ENCODE measurements at regions not wholly inside any gene's neighbourhood (a gene's known extent, or its start where the extent isn't known, plus 50 kb on each side); places are given as distances from the start of the nearest gene placed in this dataset.

- ATAC-seq (ENCODE audit: low read depth) (no peak), DNase-seq (ENCODE audit: low spot score) (no peak)
- no peaks in the 10 kb centered on the region for H3K4me1 ChIP-seq (ENCODE audit: insufficient read depth, poor library complexity, severe bottlenecking)
- H3K9me3 ChIP-seq (ENCODE audit: severe bottlenecking), result no peaks in the 10 kb centered on the region
- no peaks in the 10 kb centered on the region for H3K27me3 ChIP-seq (ENCODE audit: insufficient read depth, poor library complexity, severe bottlenecking)
- no peaks in the 10 kb centered on the region for H3K36me3 ChIP-seq (ENCODE audit: low read depth)
- H3K27ac ChIP-seq (ENCODE audit: poor library complexity, severe bottlenecking), result no peak overlapping the region
- H3K4me3 ChIP-seq (ENCODE audit: severe bottlenecking), result no peak overlapping the region
- TF ChIP-seq, protein P1, sequence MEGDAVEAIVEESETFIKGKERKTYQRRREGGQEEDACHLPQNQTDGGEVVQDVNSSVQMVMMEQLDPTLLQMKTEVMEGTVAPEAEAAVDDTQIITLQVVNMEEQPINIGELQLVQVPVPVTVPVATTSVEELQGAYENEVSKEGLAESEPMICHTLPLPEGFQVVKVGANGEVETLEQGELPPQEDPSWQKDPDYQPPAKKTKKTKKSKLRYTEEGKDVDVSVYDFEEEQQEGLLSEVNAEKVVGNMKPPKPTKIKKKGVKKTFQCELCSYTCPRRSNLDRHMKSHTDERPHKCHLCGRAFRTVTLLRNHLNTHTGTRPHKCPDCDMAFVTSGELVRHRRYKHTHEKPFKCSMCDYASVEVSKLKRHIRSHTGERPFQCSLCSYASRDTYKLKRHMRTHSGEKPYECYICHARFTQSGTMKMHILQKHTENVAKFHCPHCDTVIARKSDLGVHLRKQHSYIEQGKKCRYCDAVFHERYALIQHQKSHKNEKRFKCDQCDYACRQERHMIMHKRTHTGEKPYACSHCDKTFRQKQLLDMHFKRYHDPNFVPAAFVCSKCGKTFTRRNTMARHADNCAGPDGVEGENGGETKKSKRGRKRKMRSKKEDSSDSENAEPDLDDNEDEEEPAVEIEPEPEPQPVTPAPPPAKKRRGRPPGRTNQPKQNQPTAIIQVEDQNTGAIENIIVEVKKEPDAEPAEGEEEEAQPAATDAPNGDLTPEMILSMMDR (IDR thresholded peaks at IDR 0.05; ENCODE audit: poor library complexity, severe bottlenecking), result no peak
These were observed 59.9 kb upstream of the CDH5 start for GRCh38 chr16:66306366-66307150.

DNA sequence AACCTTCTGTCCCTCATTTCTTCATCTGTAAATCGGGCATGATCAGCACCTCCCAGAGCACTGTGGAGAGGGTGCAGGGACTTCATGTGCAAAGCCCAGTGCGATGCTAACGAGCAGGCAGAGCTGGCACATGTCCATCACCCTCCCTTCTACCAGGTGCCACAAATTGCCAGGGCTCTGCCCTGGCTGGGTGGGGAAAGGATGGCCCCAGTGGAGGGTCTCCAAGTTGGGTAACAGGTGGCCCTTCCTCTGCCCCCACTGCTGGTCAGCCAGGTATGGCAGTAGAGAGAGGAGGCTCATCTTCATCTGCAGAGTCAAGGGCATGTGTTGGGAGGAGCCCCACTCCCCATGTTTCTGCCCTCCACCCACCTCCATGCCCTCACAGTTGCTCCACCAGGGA, 61.5 kb upstream of the CDH5 start:
- peak; percentile 41 for DNase-seq (ENCODE audit: low spot score)
- TF ChIP-seq, protein P1 (IDR thresholded peaks at IDR 0.05; ENCODE audit: poor library complexity, severe bottlenecking), result no peak
- Histone ChIP-seq H3K4me1 (ENCODE audit: insufficient read depth, poor library complexity, severe bottlenecking) (no peaks in the 10 kb centered on the region), H3K36me3 (ENCODE audit: low read depth) (no peaks in the 10 kb centered on the region), H3K4me3 (ENCODE audit: severe bottlenecking) (no peak overlapping the region), H3K9me3 (ENCODE audit: severe bottlenecking) (no peaks in the 10 kb centered on the region), H3K27me3 (ENCODE audit: insufficient read depth, poor library complexity, severe bottlenecking) (no peaks in the 10 kb centered on the region), H3K27ac (ENCODE audit: poor library complexity, severe bottlenecking) (no peak overlapping the region)
- no peak for ATAC-seq (ENCODE audit: low read depth)

GRCh38 chr16:66304151-66304550, 62.3 kb upstream of the CDH5 start:
- H3K9me3 ChIP-seq (ENCODE audit: severe bottlenecking), result no peaks in the 10 kb centered on the region
- DNase-seq (ENCODE audit: low spot score) (no peak), ATAC-seq (ENCODE audit: low read depth) (no peak)
- TF ChIP-seq, protein P1 (IDR thresholded peaks at IDR 0.05; ENCODE audit: poor library complexity, severe bottlenecking), result no peak
- no peaks in the 10 kb centered on the region for H3K36me3 ChIP-seq (ENCODE audit: low read depth)
- H3K4me3 ChIP-seq (ENCODE audit: severe bottlenecking), result no peak overlapping the region
- H3K27ac ChIP-seq (ENCODE audit: poor library complexity, severe bottlenecking), result no peak overlapping the region
- no peaks in the 10 kb centered on the region for H3K4me1 ChIP-seq (ENCODE audit: insufficient read depth, poor library complexity, severe bottlenecking)
- H3K27me3 ChIP-seq (ENCODE audit: insufficient read depth, poor library complexity, severe bottlenecking), result no peaks in the 10 kb centered on the region

DNA sequence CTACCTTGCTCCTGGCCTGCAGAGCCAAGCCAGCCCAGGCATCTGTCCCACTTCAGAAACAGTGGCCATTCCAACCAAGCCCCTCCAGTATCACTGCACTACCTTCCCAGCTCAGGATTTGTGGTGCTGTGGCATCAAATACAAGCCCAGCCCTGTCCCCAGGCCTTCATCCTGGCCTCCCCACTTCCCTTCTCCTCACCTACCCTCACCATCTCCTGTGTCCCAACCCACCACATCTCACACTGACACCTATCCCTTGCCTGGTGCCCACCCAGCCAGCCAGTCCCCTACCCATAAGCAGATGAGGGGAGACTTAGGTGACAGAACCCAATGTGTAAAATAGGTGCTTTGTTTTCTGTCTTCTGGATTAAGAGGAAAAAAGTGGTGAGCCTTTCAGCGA, 66.0 kb upstream of the CDH5 start:
- Histone ChIP-seq H3K36me3 (ENCODE audit: low read depth) (no peaks in the 10 kb centered on the region), H3K27ac (ENCODE audit: poor library complexity, severe bottlenecking) (no peak overlapping the region), H3K9me3 (ENCODE audit: severe bottlenecking) (no peaks in the 10 kb centered on the region), H3K4me1 (ENCODE audit: insufficient read depth, poor library complexity, severe bottlenecking) (no peaks in the 10 kb centered on the region), H3K4me3 (ENCODE audit: severe bottlenecking) (no peak overlapping the region), H3K27me3 (ENCODE audit: insufficient read depth, poor library complexity, severe bottlenecking) (no peaks in the 10 kb centered on the region)
- DNase-seq (ENCODE audit: low spot score), result no peak
- TF ChIP-seq, protein P1 (IDR thresholded peaks at IDR 0.05; ENCODE audit: poor library complexity, severe bottlenecking), result no peak
- ATAC-seq (ENCODE audit: low read depth), result no peak

DNA sequence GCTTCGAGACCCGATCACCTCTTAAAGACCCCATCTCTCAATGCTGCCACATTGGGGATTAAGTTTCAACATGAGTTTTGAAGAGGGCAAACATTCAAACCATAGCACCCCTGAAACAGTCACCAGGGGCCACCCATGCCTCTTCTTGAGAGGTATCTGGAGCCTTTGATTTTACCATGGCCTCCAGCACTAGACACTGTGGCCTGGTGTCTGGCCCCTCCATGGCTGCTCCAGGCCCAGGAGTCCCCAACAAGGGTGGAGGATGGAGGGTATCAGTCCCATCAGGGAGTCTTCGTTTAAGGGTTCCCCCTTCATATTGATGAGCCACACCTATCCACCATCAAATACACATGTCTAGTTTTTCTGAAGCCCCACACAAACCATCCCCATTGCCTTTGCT, 66.5 kb upstream of the CDH5 start:
- no peak overlapping the region for H3K4me3 ChIP-seq (ENCODE audit: severe bottlenecking)
- H3K36me3 ChIP-seq (ENCODE audit: low read depth), result no peaks in the 10 kb centered on the region
- DNase-seq (ENCODE audit: low spot score) (no peak), ATAC-seq (ENCODE audit: low read depth) (no peak)
- H3K4me1 ChIP-seq (ENCODE audit: insufficient read depth, poor library complexity, severe bottlenecking), result no peaks in the 10 kb centered on the region
- no peaks in the 10 kb centered on the region for H3K9me3 ChIP-seq (ENCODE audit: severe bottlenecking)
- TF ChIP-seq, protein P1 (IDR thresholded peaks at IDR 0.05; ENCODE audit: poor library complexity, severe bottlenecking), result no peak
- H3K27ac ChIP-seq (ENCODE audit: poor library complexity, severe bottlenecking), result no peak overlapping the region
- H3K27me3 ChIP-seq (ENCODE audit: insufficient read depth, poor library complexity, severe bottlenecking), result no peaks in the 10 kb centered on the region
